H9 (cell line): ENCODE measurements at regions not wholly inside any gene's neighbourhood (a gene's known extent, or its start where the extent isn't known, plus 50 kb on each side); places are given as distances from the start of the nearest gene placed in this dataset.

ENCODE experiments used
- DNase-seq: peaks from one replicate; pipeline ENCODE4 v3.0.0-alpha.2; 2017
- H2AFZ ChIP-seq: one replicate; pipeline ENCODE4 v1.6.1; 2013; ENCODE audit warnings: mild to moderate bottlenecking, low read length, control low read depth, moderate library complexity
- H2AK5ac ChIP-seq: 2 replicates; pipeline ENCODE4 v1.6.1; 2013; ENCODE audit warnings: low read length, control low read depth, mixed read lengths; ENCODE audit not compliant: insufficient read length
- H2BK120ac ChIP-seq: one replicate; pipeline ENCODE4 v1.6.1; 2013; ENCODE audit warnings: low read depth, mild to moderate bottlenecking, low read length, control low read depth, inconsistent platforms; ENCODE audit not compliant: poor library complexity, severe bottlenecking
- H2BK12ac ChIP-seq: 2 replicates; pipeline ENCODE4 v1.6.1; 2013; ENCODE audit warnings: low read length, control low read depth, mixed read lengths, low read depth; ENCODE audit not compliant: insufficient read length
- H2BK15ac ChIP-seq: 2 replicates; pipeline ENCODE4 v1.6.1; 2013; ENCODE audit warnings: low read depth, low read length, control low read depth
- H2BK20ac ChIP-seq: one replicate; pipeline ENCODE4 v1.6.1; 2013; ENCODE audit warnings: low read depth, mild to moderate bottlenecking, low read length, control low read depth, inconsistent platforms; ENCODE audit not compliant: poor library complexity, severe bottlenecking
- H2BK5ac ChIP-seq: 2 replicates; pipeline ENCODE4 v1.6.1; 2013; ENCODE audit warnings: low read length, control low read depth, mixed read lengths; ENCODE audit not compliant: insufficient read length
- H3K14ac ChIP-seq: 2 replicates; pipeline ENCODE4 v1.6.1; 2013; ENCODE audit warnings: low read length, control low read depth; ENCODE audit not compliant: insufficient read depth
- H3K18ac ChIP-seq: 2 replicates; pipeline ENCODE4 v1.6.1; 2013; ENCODE audit warnings: low read depth, mild to moderate bottlenecking, mixed read lengths, low read length, control low read depth; ENCODE audit not compliant: insufficient read length
- H3K23ac ChIP-seq: 2 replicates; pipeline ENCODE4 v1.6.1; 2013; ENCODE audit warnings: low read length, control low read depth, mixed read lengths, low read depth; ENCODE audit not compliant: insufficient read length
- H3K23me2 ChIP-seq: 2 replicates; pipeline ENCODE4 v1.6.1; 2013; ENCODE audit warnings: low read depth, mild to moderate bottlenecking, mixed read lengths, low read length, control low read depth; ENCODE audit not compliant: insufficient read length, poor library complexity, severe bottlenecking
- H3K27ac ChIP-seq: 2 replicates; pipeline ENCODE4 v1.5.1; 2013; ENCODE audit warnings: low read length, control low read depth, mixed read lengths, low read depth; ENCODE audit not compliant: insufficient read length
- H3K27me3 ChIP-seq: 2 replicates; pipeline ENCODE4 v1.6.1; 2013; ENCODE audit warnings: low read length, control low read depth, inconsistent platforms; ENCODE audit not compliant: insufficient read depth
- H3K4ac ChIP-seq: 2 replicates; pipeline ENCODE4 v1.6.1; 2013; ENCODE audit warnings: low read depth, mild to moderate bottlenecking, control low read depth, inconsistent platforms, low read length, moderate library complexity
- H3K4me1 ChIP-seq: 2 replicates; pipeline ENCODE4 v1.6.1; 2013; ENCODE audit warnings: low read length, control low read depth, inconsistent platforms; ENCODE audit not compliant: insufficient read depth
- H3K4me2 ChIP-seq: 2 replicates; pipeline ENCODE4 v1.6.1; 2013; ENCODE audit warnings: low read length, control low read depth, mixed read lengths; ENCODE audit not compliant: insufficient read length, insufficient read depth
- H3K56ac ChIP-seq: 2 replicates; pipeline ENCODE4 v1.6.1; 2013; ENCODE audit warnings: low read depth, mild to moderate bottlenecking, mixed read lengths, low read length, control low read depth; ENCODE audit not compliant: insufficient read length
- H3K79me1 ChIP-seq: 2 replicates; pipeline ENCODE4 v1.6.1; 2013; ENCODE audit warnings: low read depth, mild to moderate bottlenecking, moderate library complexity, low read length, control low read depth, inconsistent platforms; ENCODE audit not compliant: insufficient read depth, poor library complexity, severe bottlenecking
- H3K79me2 ChIP-seq: 2 replicates; pipeline ENCODE4 v1.6.1; 2013; ENCODE audit warnings: low read length, control low read depth, inconsistent platforms; ENCODE audit not compliant: insufficient read depth
- H3K9ac ChIP-seq: 2 replicates; pipeline ENCODE4 v1.6.1; 2013; ENCODE audit warnings: low read length, control low read depth, mixed read lengths; ENCODE audit not compliant: insufficient read length; ENCODE audit errors: extremely low read depth
- H3K9me3 ChIP-seq: one replicate; pipeline ENCODE4 v1.6.1; 2013; ENCODE audit warnings: low read depth, low read length, inconsistent platforms; ENCODE audit not compliant: control insufficient read depth
- H3T11ph ChIP-seq: one replicate; pipeline ENCODE4 v1.6.1; 2013; ENCODE audit warnings: mild to moderate bottlenecking, low read length, control low read depth, inconsistent platforms
- H4K20me1 ChIP-seq: one replicate; pipeline ENCODE4 v1.6.1; 2013; ENCODE audit not compliant: control insufficient read depth, insufficient read length, insufficient read depth
- H4K5ac ChIP-seq: 2 replicates; pipeline ENCODE4 v1.6.1; 2013; ENCODE audit warnings: low read depth, mild to moderate bottlenecking, mixed read lengths, low read length, control low read depth; ENCODE audit not compliant: insufficient read length
- H4K8ac ChIP-seq: replicated peaks from 2 replicates; pipeline ENCODE4 v1.6.1; 2013; ENCODE audit warnings: low read length, control low read depth, mixed read lengths, low read depth; ENCODE audit not compliant: insufficient read length
- H4K91ac ChIP-seq: 2 replicates; pipeline ENCODE4 v1.6.1; 2013; ENCODE audit warnings: low read depth, mild to moderate bottlenecking, moderate library complexity, mixed read lengths, low read length, control low read depth; ENCODE audit not compliant: insufficient read length
- H3K27ac Mint-ChIP-seq, 3 experiments: 2 replicates in 2 of 3; 3 replicates in 1 of 3; pipeline ENCODE4 v1.8.0; 2020 to 2021; ENCODE audit warnings: mixed read lengths in 3 of 3, mild to moderate bottlenecking in 1 of 3, moderate library complexity in 1 of 3
- H3K27me3 Mint-ChIP-seq: 2 replicates; pipeline ENCODE4 v1.8.0; 2021; ENCODE audit warnings: low read depth, mild to moderate bottlenecking, moderate library complexity, mixed read lengths
- H3K36me3 Mint-ChIP-seq, 3 experiments: 2 replicates in 2 of 3; 3 replicates in 1 of 3; pipeline ENCODE4 v1.8.0; 2020 to 2021; ENCODE audit warnings: low read depth in 3 of 3, mixed read lengths in 3 of 3; ENCODE audit not compliant: insufficient read depth in 1 of 3
- H3K4me1 Mint-ChIP-seq, 2 experiments: 2 replicates each; pipeline ENCODE4 v1.8.0; 2020; ENCODE audit warnings: mixed read lengths in 2 of 2
- H3K4me3 Mint-ChIP-seq, 2 experiments: 2 replicates in 1 of 2; 3 replicates in 1 of 2; pipeline ENCODE4 v1.8.0; 2020 to 2021; ENCODE audit warnings: mild to moderate bottlenecking in 2 of 2, mixed read lengths in 2 of 2, moderate library complexity in 1 of 2
- H3K9me3 Mint-ChIP-seq, 2 experiments: 2 replicates in 1 of 2; 3 replicates in 1 of 2; pipeline ENCODE4 v1.8.0; 2020; ENCODE audit warnings: mild to moderate bottlenecking in 2 of 2, mixed read lengths in 2 of 2, moderate library complexity in 1 of 2
- WGBS: extraction: QIAGEN DNeasy Blood & Tissue Kit; methylation state at CpG from one replicate; pipeline ENCODE4 v1.1.7; 2013; ENCODE audit warnings: missing lambda C conversion rate, low lambda C conversion rate, mixed read lengths; ENCODE audit not compliant: insufficient read length; ENCODE audit errors: extremely low coverage; 5-methylcytosine and 5-hydroxymethylcytosine counted together
- TF ChIP-seq, protein P1 (sequence below): fragments of 200-600 bp; sonication (generic); conservative IDR thresholded peaks from 3 replicates; pipeline ENCODE4 v1.8.0; 2021; ENCODE audit warnings: antibody characterized with exemption, mild to moderate bottlenecking

DNA sequence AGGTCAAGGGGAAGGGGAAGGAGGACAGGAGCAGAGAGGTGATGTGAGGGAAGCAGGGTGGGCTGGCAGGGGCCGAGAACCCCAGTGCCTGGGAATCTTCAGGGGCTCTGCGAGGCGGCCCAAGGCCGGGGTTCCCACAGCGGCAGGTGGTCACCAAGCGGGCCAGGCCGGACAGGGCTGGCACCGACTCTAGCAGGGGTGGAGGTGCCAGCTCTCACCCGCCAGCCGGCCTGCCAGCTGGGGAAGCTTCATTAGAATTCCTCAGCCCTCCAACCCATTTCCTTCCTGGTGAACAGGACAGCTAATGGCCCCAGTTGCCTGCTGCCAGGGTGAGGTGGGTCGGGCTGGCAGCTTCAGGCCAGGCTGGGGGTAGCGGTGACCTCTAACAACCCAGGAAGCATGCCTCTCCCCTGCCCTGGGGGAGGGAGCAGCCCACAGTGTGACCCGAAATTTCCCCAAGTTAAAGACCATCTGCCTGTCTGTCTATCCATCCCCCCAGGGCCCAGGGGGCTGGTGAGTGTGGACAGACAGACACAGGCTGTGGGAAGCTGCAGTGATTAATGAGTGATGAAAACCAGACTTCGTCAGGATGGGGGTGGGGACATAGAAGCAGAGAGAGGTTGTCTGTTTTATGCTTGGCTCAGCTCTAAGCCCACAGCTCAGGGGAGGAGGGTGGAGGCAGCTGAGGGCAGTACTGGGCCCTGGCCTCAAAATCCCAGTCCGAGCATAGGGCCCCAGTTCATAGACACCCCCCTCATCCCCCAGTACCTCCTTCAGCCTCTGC lies 144.1 kb downstream of the ZFP36L2 start:
- no peaks in the 10 kb centered on the region for H3K23me2 ChIP-seq
- H2BK120ac ChIP-seq: no peak overlapping the region
- H3T11ph ChIP-seq: no peak overlapping the region
- H2AFZ ChIP-seq: no peak overlapping the region
- no peak for DNase-seq
- H3K79me2 ChIP-seq: no peaks in the 10 kb centered on the region
- Mint-ChIP-seq H3K27ac (no peak overlapping the region; a peak in 1 of 7 replicates), H3K36me3 (no peaks in the 10 kb centered on the region; a peak in 1 of 7 replicates), H3K4me3 (no peak overlapping the region), H3K4me1 (peaks cover 43 to 57% of the 10 kb centered on the region in 2 experiments), H3K27me3 (peaks cover 3% of the 10 kb centered on the region; the same call in 1 of the 2 replicates), H3K9me3 (no peaks in the 10 kb centered on the region)
- no peaks in the 10 kb centered on the region; the same call in 1 of the 2 replicates for H3K4me1 ChIP-seq
- H2AK5ac ChIP-seq: no peak overlapping the region
- no peak overlapping the region for H3K56ac ChIP-seq
- TF ChIP-seq, protein P1, sequence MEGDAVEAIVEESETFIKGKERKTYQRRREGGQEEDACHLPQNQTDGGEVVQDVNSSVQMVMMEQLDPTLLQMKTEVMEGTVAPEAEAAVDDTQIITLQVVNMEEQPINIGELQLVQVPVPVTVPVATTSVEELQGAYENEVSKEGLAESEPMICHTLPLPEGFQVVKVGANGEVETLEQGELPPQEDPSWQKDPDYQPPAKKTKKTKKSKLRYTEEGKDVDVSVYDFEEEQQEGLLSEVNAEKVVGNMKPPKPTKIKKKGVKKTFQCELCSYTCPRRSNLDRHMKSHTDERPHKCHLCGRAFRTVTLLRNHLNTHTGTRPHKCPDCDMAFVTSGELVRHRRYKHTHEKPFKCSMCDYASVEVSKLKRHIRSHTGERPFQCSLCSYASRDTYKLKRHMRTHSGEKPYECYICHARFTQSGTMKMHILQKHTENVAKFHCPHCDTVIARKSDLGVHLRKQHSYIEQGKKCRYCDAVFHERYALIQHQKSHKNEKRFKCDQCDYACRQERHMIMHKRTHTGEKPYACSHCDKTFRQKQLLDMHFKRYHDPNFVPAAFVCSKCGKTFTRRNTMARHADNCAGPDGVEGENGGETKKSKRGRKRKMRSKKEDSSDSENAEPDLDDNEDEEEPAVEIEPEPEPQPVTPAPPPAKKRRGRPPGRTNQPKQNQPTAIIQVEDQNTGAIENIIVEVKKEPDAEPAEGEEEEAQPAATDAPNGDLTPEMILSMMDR: no peak
- no peak overlapping the region for H3K9ac ChIP-seq
- no peaks in the 10 kb centered on the region for H3K9me3 ChIP-seq
- H3K14ac ChIP-seq: no peak overlapping the region; the same call in 1 of the 2 replicates
- no peaks in the 10 kb centered on the region for H4K20me1 ChIP-seq
- H2BK5ac ChIP-seq: no peak overlapping the region
- H3K79me1 ChIP-seq: no peaks in the 10 kb centered on the region
- H4K8ac ChIP-seq: no peak overlapping the region
- no peak overlapping the region for H3K18ac ChIP-seq
- H3K27me3 ChIP-seq: no peaks in the 10 kb centered on the region
- no peak overlapping the region for H2BK20ac ChIP-seq
- no peak overlapping the region for H4K91ac ChIP-seq
- no CpG with 5 or more reads among the region's 15 CpGs for WGBS
- no peak overlapping the region for H4K5ac ChIP-seq
- H3K4ac ChIP-seq: no peak overlapping the region
- H2BK15ac ChIP-seq: no peak overlapping the region
- no peak overlapping the region for H3K23ac ChIP-seq
- H3K4me2 ChIP-seq: no peak overlapping the region
- H3K27ac ChIP-seq: no peak overlapping the region
- H2BK12ac ChIP-seq: no peak overlapping the region
